H9 (cell line): ENCODE measurements at regions not wholly inside any gene's neighbourhood (a gene's known extent, or its start where the extent isn't known, plus 50 kb on each side); places are given as distances from the start of the nearest gene placed in this dataset.
A peak's percentile ranks its signal among the peaks of the same experiment; 100 is the strongest.

ENCODE experiments used
- DNase-seq: peaks from one replicate; pipeline ENCODE4 v3.0.0-alpha.2; 2017
- H2AFZ ChIP-seq: one replicate; pipeline ENCODE4 v1.6.1; 2013; ENCODE audit warnings: mild to moderate bottlenecking, low read length, control low read depth, moderate library complexity
- H2AK5ac ChIP-seq: 2 replicates; pipeline ENCODE4 v1.6.1; 2013; ENCODE audit warnings: low read length, control low read depth, mixed read lengths; ENCODE audit not compliant: insufficient read length
- H2BK120ac ChIP-seq: one replicate; pipeline ENCODE4 v1.6.1; 2013; ENCODE audit warnings: low read depth, mild to moderate bottlenecking, low read length, control low read depth, inconsistent platforms; ENCODE audit not compliant: poor library complexity, severe bottlenecking
- H2BK12ac ChIP-seq: 2 replicates; pipeline ENCODE4 v1.6.1; 2013; ENCODE audit warnings: low read length, control low read depth, mixed read lengths, low read depth; ENCODE audit not compliant: insufficient read length
- H2BK15ac ChIP-seq: 2 replicates; pipeline ENCODE4 v1.6.1; 2013; ENCODE audit warnings: low read depth, low read length, control low read depth
- H2BK20ac ChIP-seq: one replicate; pipeline ENCODE4 v1.6.1; 2013; ENCODE audit warnings: low read depth, mild to moderate bottlenecking, low read length, control low read depth, inconsistent platforms; ENCODE audit not compliant: poor library complexity, severe bottlenecking
- H2BK5ac ChIP-seq: 2 replicates; pipeline ENCODE4 v1.6.1; 2013; ENCODE audit warnings: low read length, control low read depth, mixed read lengths; ENCODE audit not compliant: insufficient read length
- H3K14ac ChIP-seq: 2 replicates; pipeline ENCODE4 v1.6.1; 2013; ENCODE audit warnings: low read length, control low read depth; ENCODE audit not compliant: insufficient read depth
- H3K18ac ChIP-seq: 2 replicates; pipeline ENCODE4 v1.6.1; 2013; ENCODE audit warnings: low read depth, mild to moderate bottlenecking, mixed read lengths, low read length, control low read depth; ENCODE audit not compliant: insufficient read length
- H3K23ac ChIP-seq: 2 replicates; pipeline ENCODE4 v1.6.1; 2013; ENCODE audit warnings: low read length, control low read depth, mixed read lengths, low read depth; ENCODE audit not compliant: insufficient read length
- H3K23me2 ChIP-seq: 2 replicates; pipeline ENCODE4 v1.6.1; 2013; ENCODE audit warnings: low read depth, mild to moderate bottlenecking, mixed read lengths, low read length, control low read depth; ENCODE audit not compliant: insufficient read length, poor library complexity, severe bottlenecking
- H3K27ac ChIP-seq: 2 replicates; pipeline ENCODE4 v1.5.1; 2013; ENCODE audit warnings: low read length, control low read depth, mixed read lengths, low read depth; ENCODE audit not compliant: insufficient read length
- H3K27me3 ChIP-seq: 2 replicates; pipeline ENCODE4 v1.6.1; 2013; ENCODE audit warnings: low read length, control low read depth, inconsistent platforms; ENCODE audit not compliant: insufficient read depth
- H3K4ac ChIP-seq: 2 replicates; pipeline ENCODE4 v1.6.1; 2013; ENCODE audit warnings: low read depth, mild to moderate bottlenecking, control low read depth, inconsistent platforms, low read length, moderate library complexity
- H3K4me1 ChIP-seq: 2 replicates; pipeline ENCODE4 v1.6.1; 2013; ENCODE audit warnings: low read length, control low read depth, inconsistent platforms; ENCODE audit not compliant: insufficient read depth
- H3K4me2 ChIP-seq: 2 replicates; pipeline ENCODE4 v1.6.1; 2013; ENCODE audit warnings: low read length, control low read depth, mixed read lengths; ENCODE audit not compliant: insufficient read length, insufficient read depth
- H3K56ac ChIP-seq: 2 replicates; pipeline ENCODE4 v1.6.1; 2013; ENCODE audit warnings: low read depth, mild to moderate bottlenecking, mixed read lengths, low read length, control low read depth; ENCODE audit not compliant: insufficient read length
- H3K79me1 ChIP-seq: 2 replicates; pipeline ENCODE4 v1.6.1; 2013; ENCODE audit warnings: low read depth, mild to moderate bottlenecking, moderate library complexity, low read length, control low read depth, inconsistent platforms; ENCODE audit not compliant: insufficient read depth, poor library complexity, severe bottlenecking
- H3K79me2 ChIP-seq: 2 replicates; pipeline ENCODE4 v1.6.1; 2013; ENCODE audit warnings: low read length, control low read depth, inconsistent platforms; ENCODE audit not compliant: insufficient read depth
- H3K9ac ChIP-seq: 2 replicates; pipeline ENCODE4 v1.6.1; 2013; ENCODE audit warnings: low read length, control low read depth, mixed read lengths; ENCODE audit not compliant: insufficient read length; ENCODE audit errors: extremely low read depth
- H3K9me3 ChIP-seq: one replicate; pipeline ENCODE4 v1.6.1; 2013; ENCODE audit warnings: low read depth, low read length, inconsistent platforms; ENCODE audit not compliant: control insufficient read depth
- H3T11ph ChIP-seq: one replicate; pipeline ENCODE4 v1.6.1; 2013; ENCODE audit warnings: mild to moderate bottlenecking, low read length, control low read depth, inconsistent platforms
- H4K20me1 ChIP-seq: one replicate; pipeline ENCODE4 v1.6.1; 2013; ENCODE audit not compliant: control insufficient read depth, insufficient read length, insufficient read depth
- H4K5ac ChIP-seq: 2 replicates; pipeline ENCODE4 v1.6.1; 2013; ENCODE audit warnings: low read depth, mild to moderate bottlenecking, mixed read lengths, low read length, control low read depth; ENCODE audit not compliant: insufficient read length
- H4K8ac ChIP-seq: replicated peaks from 2 replicates; pipeline ENCODE4 v1.6.1; 2013; ENCODE audit warnings: low read length, control low read depth, mixed read lengths, low read depth; ENCODE audit not compliant: insufficient read length
- H4K91ac ChIP-seq: 2 replicates; pipeline ENCODE4 v1.6.1; 2013; ENCODE audit warnings: low read depth, mild to moderate bottlenecking, moderate library complexity, mixed read lengths, low read length, control low read depth; ENCODE audit not compliant: insufficient read length
- H3K27ac Mint-ChIP-seq, 3 experiments: 2 replicates in 2 of 3; 3 replicates in 1 of 3; pipeline ENCODE4 v1.8.0; 2020 to 2021; ENCODE audit warnings: mixed read lengths in 3 of 3, mild to moderate bottlenecking in 1 of 3, moderate library complexity in 1 of 3
- H3K27me3 Mint-ChIP-seq: 2 replicates; pipeline ENCODE4 v1.8.0; 2021; ENCODE audit warnings: low read depth, mild to moderate bottlenecking, moderate library complexity, mixed read lengths
- H3K36me3 Mint-ChIP-seq, 3 experiments: 2 replicates in 2 of 3; 3 replicates in 1 of 3; pipeline ENCODE4 v1.8.0; 2020 to 2021; ENCODE audit warnings: low read depth in 3 of 3, mixed read lengths in 3 of 3; ENCODE audit not compliant: insufficient read depth in 1 of 3
- H3K4me1 Mint-ChIP-seq, 2 experiments: 2 replicates each; pipeline ENCODE4 v1.8.0; 2020; ENCODE audit warnings: mixed read lengths in 2 of 2
- H3K4me3 Mint-ChIP-seq, 2 experiments: 2 replicates in 1 of 2; 3 replicates in 1 of 2; pipeline ENCODE4 v1.8.0; 2020 to 2021; ENCODE audit warnings: mild to moderate bottlenecking in 2 of 2, mixed read lengths in 2 of 2, moderate library complexity in 1 of 2
- H3K9me3 Mint-ChIP-seq, 2 experiments: 2 replicates in 1 of 2; 3 replicates in 1 of 2; pipeline ENCODE4 v1.8.0; 2020; ENCODE audit warnings: mild to moderate bottlenecking in 2 of 2, mixed read lengths in 2 of 2, moderate library complexity in 1 of 2
- CTCF ChIP-seq: fragments of 200-600 bp; sonication (generic); conservative IDR thresholded peaks from 3 replicates; pipeline ENCODE4 v1.8.0; 2021; ENCODE audit warnings: antibody characterized with exemption, mild to moderate bottlenecking

- Mint-ChIP-seq H3K27me3 (no peaks in the 10 kb centered on the region), H3K4me3 (no peak overlapping the region), H3K36me3 (peaks cover 0 to 5% (median 2%) of the 10 kb centered on the region in 3 experiments; a peak in 2 of 7 replicates), H3K9me3 (peaks cover 0 to 4% of the 10 kb centered on the region in 2 experiments; a peak in 1 of 5 replicates), H3K4me1 (no peaks in the 10 kb centered on the region), H3K27ac (no peak overlapping the region)
- H3K4me1 ChIP-seq, result no peaks in the 10 kb centered on the region
- H4K8ac ChIP-seq, result no peak overlapping the region
- no peaks in the 10 kb centered on the region for H3K27me3 ChIP-seq
- H4K5ac ChIP-seq, result no peak overlapping the region
- H3K23me2 ChIP-seq, result no peaks in the 10 kb centered on the region
- no peak overlapping the region for H3K4me2 ChIP-seq
- H3K79me2 ChIP-seq, result no peaks in the 10 kb centered on the region
- no peak overlapping the region for H2BK120ac ChIP-seq
- no peaks in the 10 kb centered on the region for H3K9me3 ChIP-seq
- H3K18ac ChIP-seq, result no peak overlapping the region
- H3T11ph ChIP-seq, result no peak overlapping the region
- H2BK20ac ChIP-seq, result no peak overlapping the region
- no peak overlapping the region for H2AK5ac ChIP-seq
- H3K79me1 ChIP-seq, result no peaks in the 10 kb centered on the region
- DNase-seq, result no peak
- H3K9ac ChIP-seq, result no peak overlapping the region
- H2BK15ac ChIP-seq, result no peak overlapping the region
- no peaks in the 10 kb centered on the region for H4K20me1 ChIP-seq
- H3K23ac ChIP-seq, result no peak overlapping the region
- H4K91ac ChIP-seq, result no peak overlapping the region
- no peak overlapping the region for H2BK12ac ChIP-seq
- H3K56ac ChIP-seq, result no peak overlapping the region
- no peak overlapping the region for H2BK5ac ChIP-seq
- no peak overlapping the region for H2AFZ ChIP-seq
- peak; percentile 52; the same call in 2 of the 3 replicates for TF ChIP-seq CTCF
- no peak overlapping the region for H3K14ac ChIP-seq
- no peak overlapping the region for H3K4ac ChIP-seq
- H3K27ac ChIP-seq, result no peak overlapping the region
Measured at GRCh38 chr1:73627723-73628122, 570.3 kb downstream of the LRRIQ3 start.
